ENCODE measurements at regions not wholly inside any gene's neighbourhood (a gene's known extent, or its start where the extent isn't known, plus 50 kb on each side); places are given as distances from the start of the nearest gene placed in this dataset.

DNA sequence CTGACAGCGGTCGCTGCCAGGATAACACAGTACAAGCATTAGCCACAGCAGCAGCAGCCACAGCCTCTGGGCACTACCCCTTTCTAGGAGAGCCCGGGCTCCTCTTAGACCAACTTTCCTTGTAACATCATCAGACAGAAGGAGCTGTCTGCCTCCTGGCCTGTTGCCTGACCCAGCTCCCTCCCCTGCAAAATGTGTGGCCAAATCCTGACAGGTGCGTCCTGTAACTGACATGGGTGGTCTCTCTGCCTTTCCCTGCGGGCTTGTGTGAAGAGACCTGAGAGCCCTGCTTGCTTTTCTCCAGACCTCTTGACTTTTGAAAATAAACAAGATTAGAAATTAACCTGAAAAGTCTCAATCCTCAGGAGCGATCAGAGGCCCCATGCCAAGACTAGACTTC lies 824.9 kb downstream of the RAPGEF2 start:
- no peak for TF ChIP-seq TEAD4 (IDR thresholded peaks at IDR 0.05; ENCODE audit: low read depth, low read length)
- TF ChIP-seq, protein P1, sequence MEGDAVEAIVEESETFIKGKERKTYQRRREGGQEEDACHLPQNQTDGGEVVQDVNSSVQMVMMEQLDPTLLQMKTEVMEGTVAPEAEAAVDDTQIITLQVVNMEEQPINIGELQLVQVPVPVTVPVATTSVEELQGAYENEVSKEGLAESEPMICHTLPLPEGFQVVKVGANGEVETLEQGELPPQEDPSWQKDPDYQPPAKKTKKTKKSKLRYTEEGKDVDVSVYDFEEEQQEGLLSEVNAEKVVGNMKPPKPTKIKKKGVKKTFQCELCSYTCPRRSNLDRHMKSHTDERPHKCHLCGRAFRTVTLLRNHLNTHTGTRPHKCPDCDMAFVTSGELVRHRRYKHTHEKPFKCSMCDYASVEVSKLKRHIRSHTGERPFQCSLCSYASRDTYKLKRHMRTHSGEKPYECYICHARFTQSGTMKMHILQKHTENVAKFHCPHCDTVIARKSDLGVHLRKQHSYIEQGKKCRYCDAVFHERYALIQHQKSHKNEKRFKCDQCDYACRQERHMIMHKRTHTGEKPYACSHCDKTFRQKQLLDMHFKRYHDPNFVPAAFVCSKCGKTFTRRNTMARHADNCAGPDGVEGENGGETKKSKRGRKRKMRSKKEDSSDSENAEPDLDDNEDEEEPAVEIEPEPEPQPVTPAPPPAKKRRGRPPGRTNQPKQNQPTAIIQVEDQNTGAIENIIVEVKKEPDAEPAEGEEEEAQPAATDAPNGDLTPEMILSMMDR (IDR thresholded peaks at IDR 0.05; ENCODE audit: control extremely low read depth in 1 of 3, insufficient read depth in 1 of 3, low read depth in 1 of 3, low read length in 3 of 3), result no peak
- TF ChIP-seq SP4 (IDR thresholded peaks at IDR 0.05; ENCODE audit: low read length), result no peak
- TF ChIP-seq PHF8 (conservative IDR thresholded peaks at IDR 0.05; ENCODE audit: low read depth, low read length), result no peak
- TF ChIP-seq POLR2AphosphoS5 (IDR thresholded peaks at IDR 0.05; ENCODE audit: low read depth, low read length), result no peak

All from H1 (cell line).